K562 (cell line): ENCODE measurements at regions not wholly inside any gene's neighbourhood (a gene's known extent, or its start where the extent isn't known, plus 50 kb on each side); places are given as distances from the start of the nearest gene placed in this dataset.

Experiments used
- ATAC-seq: fragments of 200-7000 bp; cut with Tn5 transposase; 3 replicates; pipeline ENCODE4 v1.9.1; 2020; ENCODE audit warnings: moderate library complexity
- BruUV-seq: library from RNA; stranded (reverse); fragments of 400-500 nt; replicated peaks from 2 replicates; lab custom pipeline; 2021; lab: Mats Ljungman, UMichigan
- CTCF ChIA-PET: fragments of 300-600 bp; formaldehyde crosslinking; extraction: SDS; loops from one replicate; lab custom pipeline; 2021; ENCODE audit warnings: low intra/inter-chr PET ratio; lab: Yijun Ruan, JAX
- POLR2A ChIA-PET: fragments of 300-600, 350-650 bp; sonication (Branson Sonifier 250); formaldehyde crosslinking; extraction: SDS; loops from one replicate; lab custom pipeline; 2021; ENCODE audit warnings: antibody characterized with exemption, inconsistent platforms; lab: Yijun Ruan, JAX
- DNase-seq, 4 experiments: peaks; one replicate each; pipeline versions ENCODE4 v3.0.0 to v3.0.0-alpha.2; 2011 to 2018; ENCODE audit warnings: low spot score in 3 of 4, mixed read lengths in 3 of 4; ENCODE audit errors: extremely low read depth in 1 of 4
- FAIRE-seq: peaks from 2 replicates; lab custom pipeline; 2011; peaks lifted over from hg19 to GRCh38; lab: Jason Lieb, UNC
- H2AFZ ChIP-seq: 2 replicates; pipeline ENCODE4 v1.6.0; 2011; ENCODE audit warnings: low read depth, low read length, control low read depth, inconsistent platforms
- H3K27ac ChIP-seq: fragments of 200-600 bp; 3 replicates; pipeline ENCODE4 v1.8.0; 2011; ENCODE audit warnings: low read depth, mild to moderate bottlenecking, control low read depth, inconsistent platforms, low read length, moderate library complexity, mixed read lengths; ENCODE audit errors: extremely low read depth
- H3K27me3 ChIP-seq, 2 experiments: fragments of 300-600 bp in 1 of 2; 2 replicates in 1 of 2; 3 replicates in 1 of 2; pipeline versions ENCODE4 v1.6.0 to v1.8.0; 2011; ENCODE audit warnings: inconsistent platforms in 2 of 2, low read length in 2 of 2, mild to moderate bottlenecking in 1 of 2, mixed read lengths in 1 of 2, moderate library complexity in 1 of 2; ENCODE audit not compliant: control insufficient read depth in 2 of 2, insufficient read depth in 2 of 2
- H3K36me3 ChIP-seq: fragments of 300-600 bp; 3 replicates; pipeline ENCODE4 v1.8.0; 2011; ENCODE audit warnings: mild to moderate bottlenecking, low read length, inconsistent platforms; ENCODE audit not compliant: control insufficient read depth, insufficient read depth
- H3K4me1 ChIP-seq, 2 experiments: fragments of 200-600 bp in 1 of 2; replicated peaks in 1 of 2; 2 replicates in 1 of 2; 3 replicates in 1 of 2; pipeline versions ENCODE4 v1.5.1 to v1.8.0; 2011; ENCODE audit warnings: inconsistent platforms in 2 of 2, low read length in 2 of 2, mild to moderate bottlenecking in 1 of 2, mixed read lengths in 1 of 2, moderate library complexity in 1 of 2; ENCODE audit not compliant: control insufficient read depth in 2 of 2, insufficient read depth in 2 of 2
- H3K4me2 ChIP-seq: 2 replicates; pipeline ENCODE4 v1.6.1; 2011; ENCODE audit warnings: low read length, control low read depth, inconsistent platforms, mixed read lengths; ENCODE audit not compliant: insufficient read depth
- H3K4me3 ChIP-seq: fragments of 200-600 bp; sonication (generic), shearing (Covaris generic); 2 replicates; pipeline ENCODE4 v1.5.1; 2016; ENCODE audit warnings: control low read depth, inconsistent platforms
- H3K79me2 ChIP-seq: fragments of 200-600 bp; 3 replicates; pipeline ENCODE4 v1.8.0; 2011; ENCODE audit warnings: low read length, inconsistent platforms; ENCODE audit not compliant: control insufficient read depth, insufficient read depth
- H3K9ac ChIP-seq, 2 experiments: 2 replicates each; pipeline versions ENCODE4 v1.6.0 to v1.6.1; 2011; ENCODE audit warnings: low read depth in 2 of 2, low read length in 2 of 2, control low read depth in 1 of 2, inconsistent platforms in 1 of 2, mild to moderate bottlenecking in 1 of 2, mixed read lengths in 1 of 2; ENCODE audit not compliant: insufficient read depth in 1 of 2
- H3K9me1 ChIP-seq: one replicate; pipeline ENCODE4 v1.6.0; 2011; ENCODE audit warnings: inconsistent platforms, mild to moderate bottlenecking, low read length, moderate library complexity; ENCODE audit not compliant: control insufficient read depth, insufficient read depth
- H3K9me3 ChIP-seq: replicated peaks from 2 replicates; pipeline ENCODE4 v1.5.1; 2011; ENCODE audit warnings: low read depth, low read length, inconsistent platforms; ENCODE audit not compliant: control insufficient read depth, insufficient read depth
- H4K20me1 ChIP-seq: replicated peaks from 2 replicates; pipeline ENCODE4 v1.6.1; 2011; ENCODE audit warnings: low read length, inconsistent platforms, mixed read lengths; ENCODE audit not compliant: control insufficient read depth, insufficient read depth
- BCL6 ChIP-seq: fragments of 250-450 bp; sonication (Bioruptor Pico); IDR thresholded peaks from 2 replicates; pipeline ENCODE4 v1.4.0; 2020
- GTF2E2 ChIP-seq: fragments of 200-800 bp; sonication (Bioruptor generic); IDR thresholded peaks from 2 replicates; pipeline ENCODE4 v1.6.1; 2016; ENCODE audit warnings: missing genetic modification characterization, missing compliant biosample characterization
- HDAC8 ChIP-seq: fragments of 450-650 bp; IDR thresholded peaks from 2 replicates; pipeline ENCODE4 v1.6.1; 2016; ENCODE audit warnings: mild to moderate bottlenecking, missing genetic modification characterization, moderate library complexity, missing compliant biosample characterization
- ILF3 ChIP-seq: fragments of 450-650 bp; IDR thresholded peaks from 2 replicates; pipeline ENCODE4 v1.6.1; 2018; ENCODE audit warnings: antibody characterized with exemption, mild to moderate bottlenecking, moderate library complexity, borderline replicate concordance
- PHTF2 ChIP-seq: fragments of 250-450 bp; sonication (Bioruptor Pico); IDR thresholded peaks from 2 replicates; pipeline ENCODE4 v1.5.0; 2021; ENCODE audit warnings: mild to moderate bottlenecking
- PTTG1 ChIP-seq: fragments of 450-650 bp; IDR thresholded peaks from 2 replicates; pipeline ENCODE4 v1.6.1; 2016; ENCODE audit warnings: low read depth, mild to moderate bottlenecking, missing genetic modification characterization, missing compliant biosample characterization
- TCF7L2 ChIP-seq: fragments of 150-350 bp; IDR thresholded peaks from 2 replicates; pipeline ENCODE4 v1.6.1; 2016; ENCODE audit warnings: low read depth, mild to moderate bottlenecking, low read length, moderate library complexity
- TEAD4 ChIP-seq, 2 experiments: sonication (generic) in 1 of 2; formaldehyde crosslinking in 1 of 2; IDR thresholded peaks; 2 replicates each; pipeline versions ENCODE4 v1.6.1 to v1.8.0; 2012 to 2022; ENCODE audit warnings: borderline replicate concordance in 1 of 2, inconsistent platforms in 1 of 2, low read length in 1 of 2, mild to moderate bottlenecking in 1 of 2, missing genetic modification reagents in 1 of 2
- ZC3H11A ChIP-seq: IDR thresholded peaks from 2 replicates; pipeline ENCODE4 v1.6.1; 2012; ENCODE audit warnings: low read depth, low read length, improper control_type of control experiment
- ZC3H8 ChIP-seq: fragments of 450-650 bp; IDR thresholded peaks from 2 replicates; pipeline ENCODE4 v1.6.1; 2017
- ZNF324 ChIP-seq: fragments of 250-450 bp; sonication (Bioruptor Pico); IDR thresholded peaks from 2 replicates; pipeline ENCODE4 v1.4.0; 2020; ENCODE audit warnings: mild to moderate bottlenecking
- WGBS: fragments of 100-300 bp; shearing (Covaris generic); methylation state at CpG from one replicate; pipeline ENCODE4 v1.1.6; 2016; ENCODE audit warnings: low coverage, mixed read lengths; ENCODE audit not compliant: insufficient coverage; ENCODE audit errors: missing lambda C conversion rate; 5-methylcytosine and 5-hydroxymethylcytosine counted together
- in situ Hi-C: fragments of 300-500 bp; cut with MboI; formaldehyde crosslinking; loops from 4 replicates; pipeline ENCODE4 v1.15.0; 2018; ENCODE audit warnings: inconsistent platforms, mixed read lengths
- intact Hi-C: fragments of 100-400 bp; cut with micrococcal nuclease; formaldehyde crosslinking; loops from 2 replicates; pipeline ENCODE4 v1.14.2; 2022
- TF ChIP-seq, protein P1 (sequence below): fragments of 250-450 bp; sonication (Bioruptor Pico); IDR thresholded peaks from 2 replicates; pipeline ENCODE4 v1.9.0; 2021; ENCODE audit warnings: mild to moderate bottlenecking, inconsistent platforms
- TF ChIP-seq, protein P2 (sequence below), 3 experiments: fragments of 200-800 bp in 1 of 3; sonication (Bioruptor generic) in 1 of 3; sonication (generic) in 1 of 3; formaldehyde crosslinking in 1 of 3; IDR thresholded peaks; 2 replicates each; pipeline versions ENCODE4 v1.6.1 to v1.8.0; 2016 to 2022; ENCODE audit warnings: mild to moderate bottlenecking in 2 of 3, missing compliant biosample characterization in 2 of 3, missing genetic modification characterization in 2 of 3, missing genetic modification reagents in 1 of 3

DNA sequence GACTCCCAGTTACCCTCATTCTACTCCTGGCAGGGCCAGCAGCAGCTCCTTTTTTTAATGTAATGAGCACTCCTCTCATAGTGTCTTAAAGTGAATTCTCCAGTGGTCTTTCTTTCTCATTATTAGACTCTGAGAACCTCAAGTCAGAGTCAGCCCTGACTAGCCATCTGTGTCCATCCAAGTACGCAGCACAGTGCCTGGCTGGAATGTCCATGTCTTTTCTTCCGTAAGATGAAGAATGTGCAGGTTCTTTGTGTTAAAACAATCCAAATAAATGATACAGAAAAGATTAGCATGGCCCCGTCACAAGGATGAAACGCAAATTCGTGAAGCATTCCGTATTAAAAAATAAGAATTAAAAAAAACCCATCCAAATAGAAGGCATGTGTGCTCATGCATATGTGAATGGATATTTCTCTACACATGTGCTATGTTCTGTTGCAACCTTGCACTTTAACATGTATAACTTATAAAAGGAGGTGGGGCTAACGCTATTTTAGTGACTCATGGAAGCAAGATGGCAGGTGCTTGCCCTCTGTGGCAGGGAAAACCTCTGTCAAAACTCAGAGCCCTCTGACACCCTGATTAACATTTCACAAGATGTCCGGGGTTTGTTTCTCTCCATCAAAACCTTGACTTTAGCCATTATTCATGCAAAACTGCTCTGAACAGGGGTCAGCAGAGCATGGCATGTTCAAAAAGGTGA, 170.7 kb upstream of the TOPAZ1 start (continued):
- TF ChIP-seq, protein P1, sequence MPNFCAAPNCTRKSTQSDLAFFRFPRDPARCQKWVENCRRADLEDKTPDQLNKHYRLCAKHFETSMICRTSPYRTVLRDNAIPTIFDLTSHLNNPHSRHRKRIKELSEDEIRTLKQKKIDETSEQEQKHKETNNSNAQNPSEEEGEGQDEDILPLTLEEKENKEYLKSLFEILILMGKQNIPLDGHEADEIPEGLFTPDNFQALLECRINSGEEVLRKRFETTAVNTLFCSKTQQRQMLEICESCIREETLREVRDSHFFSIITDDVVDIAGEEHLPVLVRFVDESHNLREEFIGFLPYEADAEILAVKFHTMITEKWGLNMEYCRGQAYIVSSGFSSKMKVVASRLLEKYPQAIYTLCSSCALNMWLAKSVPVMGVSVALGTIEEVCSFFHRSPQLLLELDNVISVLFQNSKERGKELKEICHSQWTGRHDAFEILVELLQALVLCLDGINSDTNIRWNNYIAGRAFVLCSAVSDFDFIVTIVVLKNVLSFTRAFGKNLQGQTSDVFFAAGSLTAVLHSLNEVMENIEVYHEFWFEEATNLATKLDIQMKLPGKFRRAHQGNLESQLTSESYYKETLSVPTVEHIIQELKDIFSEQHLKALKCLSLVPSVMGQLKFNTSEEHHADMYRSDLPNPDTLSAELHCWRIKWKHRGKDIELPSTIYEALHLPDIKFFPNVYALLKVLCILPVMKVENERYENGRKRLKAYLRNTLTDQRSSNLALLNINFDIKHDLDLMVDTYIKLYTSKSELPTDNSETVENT (CRISPR knock-in tag), result no peak

DNA sequence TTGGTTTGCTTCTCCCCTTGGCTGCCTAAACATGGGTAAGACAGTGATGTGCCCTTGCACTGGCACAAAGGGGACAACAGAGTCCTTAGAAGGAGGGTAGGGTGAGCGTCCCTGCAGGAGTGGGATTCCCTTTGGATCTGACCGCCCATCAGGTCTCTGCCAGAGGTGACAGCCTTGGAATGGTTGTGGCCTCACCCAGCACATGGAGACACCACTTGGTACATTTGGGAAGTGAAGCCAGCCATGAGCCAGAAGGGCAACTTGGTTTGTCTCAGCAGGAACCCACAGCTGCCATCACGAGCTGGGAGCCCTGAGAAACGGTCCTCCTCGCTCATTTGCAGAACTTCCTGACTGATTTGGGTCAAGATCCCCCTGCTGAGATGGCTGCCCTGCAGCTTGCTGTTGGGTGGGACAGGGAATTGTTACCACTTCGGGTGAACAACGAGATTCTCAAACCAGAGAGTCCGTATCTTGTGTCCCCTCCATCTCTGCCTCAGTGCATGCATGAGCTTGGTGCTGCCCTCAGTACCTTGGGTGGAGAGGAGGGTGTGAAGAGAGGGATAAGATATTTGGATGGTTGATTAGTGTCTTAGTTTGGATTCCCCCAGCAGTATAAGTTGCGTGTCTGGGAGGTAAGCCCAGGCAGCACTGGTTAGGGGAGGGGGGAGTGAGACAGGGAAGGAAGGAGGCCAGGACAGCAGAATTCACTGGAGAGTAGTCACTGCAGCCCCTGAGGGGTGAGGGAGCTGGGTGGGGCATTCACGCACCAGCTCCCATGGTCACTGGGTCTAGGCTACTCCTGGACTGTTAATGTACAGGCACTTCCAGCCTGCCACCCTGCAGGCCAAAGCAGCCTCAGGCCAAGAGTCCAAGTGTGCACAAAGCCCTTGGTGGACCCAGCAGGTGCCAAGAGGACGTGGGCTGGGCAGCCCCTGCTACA, 168.8 kb upstream of the TOPAZ1 start:
- no peak for ATAC-seq
- Histone ChIP-seq H3K4me3 (no peak overlapping the region), H3K9me1 (peaks cover 3% of the 10 kb centered on the region), H4K20me1 (no peaks in the 10 kb centered on the region; the same call in 1 of the 2 replicates), H3K9me3 (no peaks in the 10 kb centered on the region), H3K79me2 (no peaks in the 10 kb centered on the region), H3K27ac (no peak overlapping the region), H3K4me1 (no peaks in the 10 kb centered on the region), H3K9ac (no peak overlapping the region), H2AFZ (no peak overlapping the region), H3K4me2 (no peak overlapping the region), H3K36me3 (no peaks in the 10 kb centered on the region), H3K27me3 (peaks cover 7 to 33% of the 10 kb centered on the region in 2 experiments; a peak in 4 of 5 replicates)
- BruUV-seq, result no TSS peak
- ChIA-PET CTCF (no interaction called here), POLR2A (interaction anchor here (0.6 to 1.1 kb wide), 2 partner anchors 15 to 63 kb away, joined by 3 read pairs; no protein-coding TSS in a partner anchor)
- in situ Hi-C loops, result no loop called here
- FAIRE-seq, result no peak
- WGBS, result under 1% methylated on average over 11 of the region's 11 CpGs
- DNase-seq, result no peak
- intact Hi-C loops, result no loop called here
- no peak for TF ChIP-seq HDAC8
- no peak for TF ChIP-seq GTF2E2 (tag)
- TF ChIP-seq TEAD4 (IDR thresholded peaks at IDR 0.05; ENCODE audit: low read length), result no peak
- no peak for TF ChIP-seq TEAD4 (CRISPR knock-in tag; IDR thresholded peaks at IDR 0.05; ENCODE audit: borderline replicate concordance)
- TF ChIP-seq TCF7L2, result no peak
- no peak for TF ChIP-seq ZC3H11A
- TF ChIP-seq, protein P2, sequence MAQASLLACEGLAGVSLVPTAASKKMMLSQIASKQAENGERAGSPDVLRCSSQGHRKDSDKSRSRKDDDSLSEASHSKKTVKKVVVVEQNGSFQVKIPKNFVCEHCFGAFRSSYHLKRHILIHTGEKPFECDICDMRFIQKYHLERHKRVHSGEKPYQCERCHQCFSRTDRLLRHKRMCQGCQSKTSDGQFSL (CRISPR knock-in tag; IDR thresholded peaks at IDR 0.05), result no peak
- TF ChIP-seq, protein P2 (tag; IDR thresholded peaks at IDR 0.05), result no peak
- no peak for TF ChIP-seq PHTF2 (CRISPR knock-in tag)
- TF ChIP-seq PTTG1 (tag), result no peak
- TF ChIP-seq ZNF324 (CRISPR knock-in tag), result no peak
- no peak for TF ChIP-seq BCL6
- TF ChIP-seq ILF3, result no peak
- no peak for TF ChIP-seq ZC3H8
